ENCODE measurements at regions not wholly inside any gene's neighbourhood (a gene's known extent, or its start where the extent isn't known, plus 50 kb on each side); places are given as distances from the start of the nearest gene placed in this dataset.

GRCh38 chr2:234768608-234769196 lies 183.1 kb upstream of the SH3BP4 start:
- no peak overlapping the region for H2BK12ac ChIP-seq (ENCODE audit: low read depth, low read length)
- H3K23ac ChIP-seq (ENCODE audit: insufficient read length), result no peak overlapping the region
- H4K91ac ChIP-seq (replicated peaks; ENCODE audit: insufficient read length, low read length), result no peak overlapping the region
- no peaks in the 10 kb centered on the region for H4K20me1 ChIP-seq (replicated peaks in 1 of 2; ENCODE audit: control insufficient read depth in 1 of 2, insufficient read depth in 2 of 2, low read length in 2 of 2)
- no peak overlapping the region for H3K4me3 ChIP-seq (ENCODE audit: extremely low read depth in 1 of 4, insufficient read depth in 2 of 4, low read depth in 3 of 4, low read length in 4 of 4)
- H3K56ac ChIP-seq (replicated peaks; ENCODE audit: insufficient read length, low read depth, low read length), result no peak overlapping the region
- no peak overlapping the region for H3K4ac ChIP-seq (replicated peaks; ENCODE audit: insufficient read length, low read depth, low read length)
- no peaks in the 10 kb centered on the region for H3K9me3 ChIP-seq (ENCODE audit: insufficient read depth in 2 of 2, low read depth in 1 of 2, low read length in 1 of 2)
- no peak overlapping the region for H3K9ac ChIP-seq (replicated peaks in 1 of 4; ENCODE audit: extremely low read depth in 1 of 4, low read depth in 3 of 4, low read length in 3 of 4)
- H2AFZ ChIP-seq (ENCODE audit: low read length), result no peak overlapping the region
- no peaks in the 10 kb centered on the region; a peak in 3 of 7 replicates for H3K4me1 ChIP-seq (replicated peaks in 1 of 4; ENCODE audit: control insufficient read depth in 3 of 4, insufficient read depth in 4 of 4, low read length in 3 of 4)
- no peak overlapping the region for H4K5ac ChIP-seq (ENCODE audit: insufficient read length, low read depth, low read length)
- no peak overlapping the region for H4K8ac ChIP-seq (ENCODE audit: extremely low read depth, insufficient read depth, low read length)
- H3K4me2 ChIP-seq (ENCODE audit: insufficient read depth in 1 of 2, low read depth in 2 of 2, low read length in 2 of 2), result no peak overlapping the region
- no peaks in the 10 kb centered on the region for H3K36me3 ChIP-seq (ENCODE audit: control insufficient read depth in 2 of 4, insufficient read depth in 4 of 4, low read length in 3 of 4)
- no peak overlapping the region for H2BK15ac ChIP-seq (ENCODE audit: low read length)
- H3K27ac ChIP-seq (ENCODE audit: low read depth, low read length), result no peak overlapping the region
- no peaks in the 10 kb centered on the region for H3K23me2 ChIP-seq (ENCODE audit: low read depth, low read length)
- no peak overlapping the region for H2BK20ac ChIP-seq (ENCODE audit: low read length)
- WGBS, 2 experiments (ENCODE audit: extremely low coverage in 1 of 2, insufficient coverage in 1 of 2, insufficient read length in 1 of 2, insufficient replicate concordance in 2 of 2, low coverage in 1 of 2, low lambda C conversion rate in 2 of 2, missing lambda C conversion rate in 1 of 2), result 88% methylated on average over 9 of the region's 9 CpGs; no CpG with 5 or more reads in 1 of the 2 experiments
- H2AK5ac ChIP-seq (ENCODE audit: low read depth, low read length), result no peak overlapping the region
- H2BK120ac ChIP-seq (replicated peaks; ENCODE audit: low read depth, low read length), result no peak overlapping the region
- ChIA-PET POLR2A (ENCODE audit: partially characterized antibody) (no interaction called here), CTCF (ENCODE audit: partially characterized antibody) (interaction anchor here (1.0 to 1.5 kb wide), 2 partner anchors 113 to 157 kb away, joined by 3 to 6 read pairs; no protein-coding TSS in a partner anchor)
- H3K18ac ChIP-seq (ENCODE audit: extremely low read depth, low read length), result no peak overlapping the region
- no peaks in the 10 kb centered on the region for H3K79me1 ChIP-seq (ENCODE audit: low read depth, low read length)
- H3K27me3 ChIP-seq (replicated peaks in 1 of 4; ENCODE audit: control insufficient read depth in 3 of 4, extremely low read depth in 1 of 4, insufficient read depth in 3 of 4, low read length in 3 of 4), result no peaks in the 10 kb centered on the region
- no peak for FAIRE-seq
- H3K79me2 ChIP-seq (ENCODE audit: control insufficient read depth in 1 of 2, insufficient read depth in 2 of 2, low read length in 2 of 2), result no peaks in the 10 kb centered on the region
- DNase-seq (ENCODE audit: low read depth in 1 of 2, low spot score in 2 of 2), result no peak
- no peak overlapping the region for H3K14ac ChIP-seq (ENCODE audit: insufficient read length)
- no peak overlapping the region for H2BK5ac ChIP-seq (ENCODE audit: low read depth, low read length)
- no peak for TF ChIP-seq CEBPB (IDR thresholded peaks at IDR 0.05; ENCODE audit: low read depth, low read length)
- TF ChIP-seq SP2 (IDR thresholded peaks at IDR 0.05; ENCODE audit: low read length), result no peak
- TF ChIP-seq SIRT6 (IDR thresholded peaks at IDR 0.05; ENCODE audit: low read length), result no peak
- no peak for TF ChIP-seq CTCF (IDR thresholded peaks at IDR 0.05; ENCODE audit: control extremely low read depth in 1 of 3, insufficient read depth in 1 of 3, low read depth in 1 of 3, low read length in 3 of 3)
- TF ChIP-seq BACH1 (IDR thresholded peaks at IDR 0.05; ENCODE audit: low read length), result no peak
- no peak for TF ChIP-seq NANOG (IDR thresholded peaks at IDR 0.05; ENCODE audit: insufficient read depth, low read depth, low read length, poor library complexity, severe bottlenecking)
- TF ChIP-seq PHF8 (conservative IDR thresholded peaks at IDR 0.05; ENCODE audit: low read depth, low read length), result no peak
- TF ChIP-seq RFX5 (IDR thresholded peaks at IDR 0.05; ENCODE audit: borderline replicate concordance, low read depth, low read length), result no peak
- TF ChIP-seq MAFK (IDR thresholded peaks at IDR 0.05; ENCODE audit: low read depth, low read length), result no peak
- TF ChIP-seq RXRA (IDR thresholded peaks at IDR 0.05; ENCODE audit: insufficient read depth, low read depth, low read length), result no peak
- no peak for TF ChIP-seq RAD21 (IDR thresholded peaks at IDR 0.05 in 1 of 2, conservative IDR thresholded peaks at IDR 0.05 in 1 of 2; ENCODE audit: low read depth in 2 of 2, low read length in 2 of 2)
